ENCODE measurements at regions not wholly inside any gene's neighbourhood (a gene's known extent, or its start where the extent isn't known, plus 50 kb on each side); places are given as distances from the start of the nearest gene placed in this dataset.

- H3K4me1 ChIP-seq (ENCODE audit: control insufficient read depth, insufficient read depth, low read length, poor library complexity, severe bottlenecking) = no peaks in the 10 kb centered on the region
- no peak for DNase-seq
- Mint-ChIP-seq H3K27me3 (peaks cover 5% of the 10 kb centered on the region), H3K27ac (no peak overlapping the region), H3K36me3 (no peaks in the 10 kb centered on the region), H3K4me1 (no peaks in the 10 kb centered on the region), H3K9me3 (peaks cover 0 to 1% (median 0%) of the 10 kb centered on the region in 7 donors), H3K4me3 (no peak overlapping the region)
- H3K27ac ChIP-seq (ENCODE audit: insufficient read depth, low read length, poor library complexity, severe bottlenecking) = no peak overlapping the region
- no peaks in the 10 kb centered on the region for H3K36me3 ChIP-seq (ENCODE audit: control insufficient read depth, insufficient read depth, low read length)
- ATAC-seq (ENCODE audit: low read depth in 2 of 2) = no peak
- no peak overlapping the region for H3K4me3 ChIP-seq (ENCODE audit: low read depth, low read length)
- H3K27me3 ChIP-seq (ENCODE audit: control insufficient read depth, insufficient read depth, low read length) = no peaks in the 10 kb centered on the region
- no peaks in the 10 kb centered on the region for H3K9me3 ChIP-seq (ENCODE audit: control insufficient read depth in 2 of 2, low read length in 2 of 2)
Measured at GRCh38 chr6:99138445-99138844, 190.7 kb upstream of the FBXL4 start.

- H3K27ac ChIP-seq (ENCODE audit: insufficient read depth, low read length, poor library complexity, severe bottlenecking) = no peak overlapping the region
- no peaks in the 10 kb centered on the region for H3K9me3 ChIP-seq (ENCODE audit: control insufficient read depth in 2 of 2, low read length in 2 of 2)
- H3K27me3 ChIP-seq (ENCODE audit: control insufficient read depth, insufficient read depth, low read length) = no peaks in the 10 kb centered on the region
- H3K27me3 Mint-ChIP-seq = no peaks in the 10 kb centered on the region
- H3K27ac Mint-ChIP-seq = no peak overlapping the region
- no peaks in the 10 kb centered on the region for H3K36me3 ChIP-seq (ENCODE audit: control insufficient read depth, insufficient read depth, low read length)
- peaks cover 0 to 1% (median 0%) of the 10 kb centered on the region in 7 donors for H3K9me3 Mint-ChIP-seq
- ATAC-seq (ENCODE audit: low read depth in 2 of 2) (no peak), DNase-seq (no peak)
- H3K4me3 ChIP-seq (ENCODE audit: low read depth, low read length) = no peak overlapping the region
- no peaks in the 10 kb centered on the region for H3K4me1 ChIP-seq (ENCODE audit: control insufficient read depth, insufficient read depth, low read length, poor library complexity, severe bottlenecking)
- H3K4me1 Mint-ChIP-seq = no peaks in the 10 kb centered on the region
- H3K4me3 Mint-ChIP-seq = no peak overlapping the region
- no peaks in the 10 kb centered on the region for H3K36me3 Mint-ChIP-seq
Measured at GRCh38 chr6:99137314-99137713, 189.6 kb upstream of the FBXL4 start.

- Mint-ChIP-seq H3K27ac (no peak overlapping the region), H3K27me3 (no peaks in the 10 kb centered on the region), H3K4me1 (no peaks in the 10 kb centered on the region), H3K4me3 (no peak overlapping the region), H3K9me3 (peaks cover 0 to 1% (median 0%) of the 10 kb centered on the region in 7 donors), H3K36me3 (no peaks in the 10 kb centered on the region)
- DNase-seq (no peak), ATAC-seq (ENCODE audit: low read depth in 2 of 2) (no peak)
- no peaks in the 10 kb centered on the region for H3K36me3 ChIP-seq (ENCODE audit: control insufficient read depth, insufficient read depth, low read length)
- H3K27ac ChIP-seq (ENCODE audit: insufficient read depth, low read length, poor library complexity, severe bottlenecking) = no peak overlapping the region
- H3K27me3 ChIP-seq (ENCODE audit: control insufficient read depth, insufficient read depth, low read length) = no peaks in the 10 kb centered on the region
- H3K4me1 ChIP-seq (ENCODE audit: control insufficient read depth, insufficient read depth, low read length, poor library complexity, severe bottlenecking) = no peaks in the 10 kb centered on the region
- no peaks in the 10 kb centered on the region for H3K9me3 ChIP-seq (ENCODE audit: control insufficient read depth in 2 of 2, low read length in 2 of 2)
- H3K4me3 ChIP-seq (ENCODE audit: low read depth, low read length) = no peak overlapping the region
Measured at GRCh38 chr6:99136488-99136887, 188.7 kb upstream of the FBXL4 start.

GRCh38 chr6:99132026-99132635 lies 184.4 kb upstream of the FBXL4 start:
- no peak overlapping the region for H3K27ac ChIP-seq (ENCODE audit: insufficient read depth, low read length, poor library complexity, severe bottlenecking)
- H3K4me1 ChIP-seq (ENCODE audit: control insufficient read depth, insufficient read depth, low read length, poor library complexity, severe bottlenecking) = no peaks in the 10 kb centered on the region
- Mint-ChIP-seq H3K27ac (no peak overlapping the region), H3K36me3 (no peaks in the 10 kb centered on the region), H3K27me3 (peaks cover 5% of the 10 kb centered on the region), H3K4me1 (no peaks in the 10 kb centered on the region), H3K9me3 (peaks cover 0 to 1% (median 0%) of the 10 kb centered on the region in 7 donors), H3K4me3 (no peak overlapping the region)
- ATAC-seq (ENCODE audit: low read depth in 2 of 2) = no peak
- DNase-seq = no peak
- H3K36me3 ChIP-seq (ENCODE audit: control insufficient read depth, insufficient read depth, low read length) = no peaks in the 10 kb centered on the region
- no peaks in the 10 kb centered on the region for H3K27me3 ChIP-seq (ENCODE audit: control insufficient read depth, insufficient read depth, low read length)
- no peaks in the 10 kb centered on the region for H3K9me3 ChIP-seq (ENCODE audit: control insufficient read depth in 2 of 2, low read length in 2 of 2)
- H3K4me3 ChIP-seq (ENCODE audit: low read depth, low read length) = no peak overlapping the region

GRCh38 chr6:99130897-99131873 lies 183.4 kb upstream of the FBXL4 start:
- Mint-ChIP-seq H3K4me3 (no peak overlapping the region), H3K27ac (no peak overlapping the region), H3K36me3 (no peaks in the 10 kb centered on the region), H3K4me1 (no peaks in the 10 kb centered on the region), H3K9me3 (peaks cover 0 to 1% (median 0%) of the 10 kb centered on the region in 7 donors), H3K27me3 (peaks cover 5% of the 10 kb centered on the region)
- no peaks in the 10 kb centered on the region for H3K9me3 ChIP-seq (ENCODE audit: control insufficient read depth in 2 of 2, low read length in 2 of 2)
- ATAC-seq (ENCODE audit: low read depth in 2 of 2) (no peak), DNase-seq (no peak)
- H3K27me3 ChIP-seq (ENCODE audit: control insufficient read depth, insufficient read depth, low read length) = no peaks in the 10 kb centered on the region
- H3K27ac ChIP-seq (ENCODE audit: insufficient read depth, low read length, poor library complexity, severe bottlenecking) = no peak overlapping the region
- no peaks in the 10 kb centered on the region for H3K36me3 ChIP-seq (ENCODE audit: control insufficient read depth, insufficient read depth, low read length)
- H3K4me1 ChIP-seq (ENCODE audit: control insufficient read depth, insufficient read depth, low read length, poor library complexity, severe bottlenecking) = no peaks in the 10 kb centered on the region
- H3K4me3 ChIP-seq (ENCODE audit: low read depth, low read length) = no peak overlapping the region

GRCh38 chr6:99129835-99130234 lies 182.1 kb upstream of the FBXL4 start:
- Mint-ChIP-seq H3K4me3 (no peak overlapping the region), H3K36me3 (no peaks in the 10 kb centered on the region), H3K27me3 (peaks cover 5% of the 10 kb centered on the region), H3K4me1 (no peaks in the 10 kb centered on the region), H3K27ac (no peak overlapping the region), H3K9me3 (peaks cover 0 to 1% (median 0%) of the 10 kb centered on the region in 7 donors)
- Histone ChIP-seq H3K4me3 (ENCODE audit: low read depth, low read length) (no peak overlapping the region), H3K27ac (ENCODE audit: insufficient read depth, low read length, poor library complexity, severe bottlenecking) (no peak overlapping the region), H3K36me3 (ENCODE audit: control insufficient read depth, insufficient read depth, low read length) (no peaks in the 10 kb centered on the region), H3K27me3 (ENCODE audit: control insufficient read depth, insufficient read depth, low read length) (no peaks in the 10 kb centered on the region), H3K4me1 (ENCODE audit: control insufficient read depth, insufficient read depth, low read length, poor library complexity, severe bottlenecking) (no peaks in the 10 kb centered on the region), H3K9me3 (ENCODE audit: control insufficient read depth in 2 of 2, low read length in 2 of 2) (no peaks in the 10 kb centered on the region)
- DNase-seq = no peak
- no peak for ATAC-seq (ENCODE audit: low read depth in 2 of 2)

- Histone ChIP-seq H3K36me3 (ENCODE audit: control insufficient read depth, insufficient read depth, low read length) (no peaks in the 10 kb centered on the region), H3K4me1 (ENCODE audit: control insufficient read depth, insufficient read depth, low read length, poor library complexity, severe bottlenecking) (no peaks in the 10 kb centered on the region), H3K27ac (ENCODE audit: insufficient read depth, low read length, poor library complexity, severe bottlenecking) (no peak overlapping the region), H3K9me3 (ENCODE audit: control insufficient read depth in 2 of 2, low read length in 2 of 2) (no peaks in the 10 kb centered on the region), H3K4me3 (ENCODE audit: low read depth, low read length) (no peak overlapping the region), H3K27me3 (ENCODE audit: control insufficient read depth, insufficient read depth, low read length) (no peaks in the 10 kb centered on the region)
- no peak for ATAC-seq (ENCODE audit: low read depth in 2 of 2)
- no peaks in the 10 kb centered on the region for H3K27me3 Mint-ChIP-seq
- H3K9me3 Mint-ChIP-seq = peaks cover 0 to 7% (median 0%) of the 10 kb centered on the region in 7 donors
- no peaks in the 10 kb centered on the region for H3K4me1 Mint-ChIP-seq
- no peak overlapping the region for H3K4me3 Mint-ChIP-seq
- DNase-seq = no peak
- H3K36me3 Mint-ChIP-seq = no peaks in the 10 kb centered on the region
- no peak overlapping the region for H3K27ac Mint-ChIP-seq
Measured at GRCh38 chr6:99121748-99122147, 174.0 kb upstream of the FBXL4 start.
